Neural progenitor cell (in vitro differentiated cells): ENCODE measurements at regions not wholly inside any gene's neighbourhood (a gene's known extent, or its start where the extent isn't known, plus 50 kb on each side); places are given as distances from the start of the nearest gene placed in this dataset.

Experiments
- CTCF ChIP-seq: fragments of 200-600 bp; sonication (generic); IDR thresholded peaks from 2 replicates; pipeline ENCODE4 v1.5.1; 2017; ENCODE audit warnings: antibody characterized with exemption, mild to moderate bottlenecking
- EZH2 ChIP-seq: fragments of 200-600 bp; sonication (generic); IDR thresholded peaks from 2 replicates; pipeline ENCODE4 v1.6.1; 2017; ENCODE audit warnings: antibody characterized with exemption, mild to moderate bottlenecking, moderate library complexity

GRCh38 chr3:163813935-163814334, 1264.4 kb downstream of the SI start:
- TF ChIP-seq CTCF (no peak), EZH2 (no peak)
